Bronchial epithelial cell (primary cell): ENCODE measurements at regions not wholly inside any gene's neighbourhood (a gene's known extent, or its start where the extent isn't known, plus 50 kb on each side); places are given as distances from the start of the nearest gene placed in this dataset.
A peak's percentile ranks its signal among the peaks of the same experiment; 100 is the strongest.

Experiments used
- DNase-seq: peaks from one replicate; pipeline ENCODE4 v3.0.0-alpha.2; 2010; ENCODE audit warnings: low read depth
- FAIRE-seq: peaks from 2 replicates; lab custom pipeline; 2011; peaks lifted over from hg19 to GRCh38; lab: Jason Lieb, UNC
- H3K27me3 ChIP-seq: 2 replicates; pipeline ENCODE4 v1.5.1; 2011; ENCODE audit warnings: low read length; ENCODE audit not compliant: control insufficient read depth, insufficient read depth
- H3K36me3 ChIP-seq: 2 replicates; pipeline ENCODE4 v1.5.1; 2011; ENCODE audit warnings: low read length; ENCODE audit not compliant: control insufficient read depth, insufficient read depth
- H3K4me3 ChIP-seq: 2 replicates; pipeline ENCODE4 v1.5.1; 2011; ENCODE audit warnings: mild to moderate bottlenecking, low read depth, low read length, control low read depth
- CTCF ChIP-seq: IDR thresholded peaks from 2 replicates; pipeline ENCODE4 v1.5.1; 2011; ENCODE audit warnings: mild to moderate bottlenecking, moderate library complexity, low read length, control low read depth, inconsistent platforms; ENCODE audit not compliant: insufficient read depth, severe bottlenecking

GRCh38 chr17:45648642-45649041 is 135.5 kb upstream of the CRHR1 start:
- Histone ChIP-seq H3K4me3 (no peak overlapping the region), H3K36me3 (no peaks in the 10 kb centered on the region), H3K27me3 (no peaks in the 10 kb centered on the region)
- no peak for FAIRE-seq
- DNase-seq: peak; percentile 32
- peak; percentile 37 for TF ChIP-seq CTCF

- Histone ChIP-seq H3K36me3 (no peaks in the 10 kb centered on the region), H3K4me3 (no peak overlapping the region), H3K27me3 (no peaks in the 10 kb centered on the region)
- TF ChIP-seq CTCF: no peak
- peak; percentile 76 for FAIRE-seq
- DNase-seq: no peak
Measured at GRCh38 chr17:45649796-45650195, 134.3 kb upstream of the CRHR1 start.

GRCh38 chr17:45650561-45650960 is 133.6 kb upstream of the CRHR1 start:
- H3K36me3 ChIP-seq: no peaks in the 10 kb centered on the region
- H3K4me3 ChIP-seq: no peak overlapping the region
- DNase-seq (no peak), FAIRE-seq (no peak)
- TF ChIP-seq CTCF: no peak
- H3K27me3 ChIP-seq: no peaks in the 10 kb centered on the region

DNA sequence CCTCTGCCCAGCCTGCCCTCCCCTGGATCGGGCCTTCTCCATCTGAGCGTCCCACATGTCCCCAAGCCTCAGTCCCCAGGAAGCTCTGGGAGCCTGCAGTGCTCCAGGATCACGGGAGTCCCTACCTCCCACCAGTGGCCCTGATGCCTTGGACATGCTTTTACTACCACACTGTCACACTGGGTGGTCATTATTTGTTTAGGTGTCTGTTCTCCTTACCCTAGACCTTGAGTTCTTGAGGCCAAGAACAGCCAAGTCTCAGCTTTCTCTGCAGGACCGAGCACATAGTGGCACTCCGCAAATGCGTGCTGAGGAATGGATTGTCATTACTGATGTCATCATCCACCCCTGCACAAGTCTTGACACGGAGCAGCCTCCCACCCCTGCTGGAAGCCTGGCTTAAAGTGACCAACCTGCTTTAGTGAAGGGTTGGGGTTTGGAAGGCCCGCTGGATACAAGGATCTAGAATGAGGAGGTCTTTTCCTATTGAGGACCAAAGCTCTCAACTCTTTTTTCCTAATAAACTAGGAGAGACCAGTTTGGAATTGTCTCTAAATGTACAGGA is 132.9 kb upstream of the CRHR1 start:
- Histone ChIP-seq H3K27me3 (no peaks in the 10 kb centered on the region), H3K36me3 (no peaks in the 10 kb centered on the region), H3K4me3 (no peak overlapping the region)
- TF ChIP-seq CTCF: no peak
- DNase-seq: peak; percentile 13
- FAIRE-seq: peak; percentile 81

- no peak for TF ChIP-seq CTCF
- FAIRE-seq (no peak), DNase-seq (no peak)
- no peak overlapping the region for H3K4me3 ChIP-seq
- H3K36me3 ChIP-seq: no peaks in the 10 kb centered on the region
- no peaks in the 10 kb centered on the region for H3K27me3 ChIP-seq
Measured at GRCh38 chr17:45653616-45654015, 130.5 kb upstream of the CRHR1 start.
